ENCODE measurements at regions not wholly inside any gene's neighbourhood (a gene's known extent, or its start where the extent isn't known, plus 50 kb on each side); places are given as distances from the start of the nearest gene placed in this dataset.

DNA sequence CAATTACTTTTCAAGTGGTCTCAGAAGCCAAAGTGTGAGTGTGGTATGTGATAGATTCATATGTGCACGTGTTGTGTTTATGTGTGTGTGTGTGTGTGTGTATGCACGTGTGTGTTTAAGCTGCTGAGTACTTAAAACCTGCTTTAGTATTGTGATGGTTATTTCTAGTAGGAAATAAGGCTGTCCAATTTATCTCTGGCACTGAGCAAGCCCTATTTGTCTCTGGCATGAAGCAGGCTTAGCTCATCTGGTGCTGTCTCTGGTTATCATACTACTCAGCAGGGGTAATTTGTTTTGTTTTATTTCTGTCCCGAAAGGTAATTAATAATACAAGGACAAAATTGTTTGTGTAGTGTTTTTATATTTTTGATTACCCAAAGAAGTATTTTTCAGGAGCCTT is 333.7 kb downstream of the FAT3 start:
- FAIRE-seq (no peak), ATAC-seq (no peak), DNase-seq (ENCODE audit: low read depth in 1 of 2, low spot score in 1 of 2) (no peak)
- POLR2A ChIA-PET: no interaction called here
- Histone ChIP-seq H3K4me1 (no peaks in the 10 kb centered on the region), H3K9me3 (no peaks in the 10 kb centered on the region), H3K4me3 (no peak overlapping the region), H3K4me2 (no peak overlapping the region), H3K27ac (no peak overlapping the region)
- 9% methylated on average over 3 of the region's 3 CpGs for WGBS (ENCODE audit: missing lambda C conversion rate)
- CTCF ChIA-PET: no interaction called here
- TF ChIP-seq HOXB13 (CRISPR knock-in tag; IDR thresholded peaks at IDR 0.05; ENCODE audit: low read depth) (no peak), MYC (IDR thresholded peaks at IDR 0.05; ENCODE audit: borderline replicate concordance, low read length) (no peak), CEBPB (IDR thresholded peaks at IDR 0.05) (no peak), KDM5A (IDR thresholded peaks at IDR 0.05) (no peak), MAZ (IDR thresholded peaks at IDR 0.05; ENCODE audit: borderline replicate concordance, low read depth, low read length) (no peak), NFE2L2 (conservative IDR thresholded peaks at IDR 0.05; ENCODE audit: low read length) (no peak), EP300 (IDR thresholded peaks at IDR 0.05) (no peak), POLR2AphosphoS2 (conservative IDR thresholded peaks at IDR 0.05; ENCODE audit: low read length) (no peak), SMC3 (IDR thresholded peaks at IDR 0.05) (no peak), CBX2 (IDR thresholded peaks at IDR 0.05; ENCODE audit: borderline replicate concordance, low read depth) (no peak), PHF8 (IDR thresholded peaks at IDR 0.05; ENCODE audit: borderline replicate concordance, low read depth) (no peak)
- TF ChIP-seq, protein P1, sequence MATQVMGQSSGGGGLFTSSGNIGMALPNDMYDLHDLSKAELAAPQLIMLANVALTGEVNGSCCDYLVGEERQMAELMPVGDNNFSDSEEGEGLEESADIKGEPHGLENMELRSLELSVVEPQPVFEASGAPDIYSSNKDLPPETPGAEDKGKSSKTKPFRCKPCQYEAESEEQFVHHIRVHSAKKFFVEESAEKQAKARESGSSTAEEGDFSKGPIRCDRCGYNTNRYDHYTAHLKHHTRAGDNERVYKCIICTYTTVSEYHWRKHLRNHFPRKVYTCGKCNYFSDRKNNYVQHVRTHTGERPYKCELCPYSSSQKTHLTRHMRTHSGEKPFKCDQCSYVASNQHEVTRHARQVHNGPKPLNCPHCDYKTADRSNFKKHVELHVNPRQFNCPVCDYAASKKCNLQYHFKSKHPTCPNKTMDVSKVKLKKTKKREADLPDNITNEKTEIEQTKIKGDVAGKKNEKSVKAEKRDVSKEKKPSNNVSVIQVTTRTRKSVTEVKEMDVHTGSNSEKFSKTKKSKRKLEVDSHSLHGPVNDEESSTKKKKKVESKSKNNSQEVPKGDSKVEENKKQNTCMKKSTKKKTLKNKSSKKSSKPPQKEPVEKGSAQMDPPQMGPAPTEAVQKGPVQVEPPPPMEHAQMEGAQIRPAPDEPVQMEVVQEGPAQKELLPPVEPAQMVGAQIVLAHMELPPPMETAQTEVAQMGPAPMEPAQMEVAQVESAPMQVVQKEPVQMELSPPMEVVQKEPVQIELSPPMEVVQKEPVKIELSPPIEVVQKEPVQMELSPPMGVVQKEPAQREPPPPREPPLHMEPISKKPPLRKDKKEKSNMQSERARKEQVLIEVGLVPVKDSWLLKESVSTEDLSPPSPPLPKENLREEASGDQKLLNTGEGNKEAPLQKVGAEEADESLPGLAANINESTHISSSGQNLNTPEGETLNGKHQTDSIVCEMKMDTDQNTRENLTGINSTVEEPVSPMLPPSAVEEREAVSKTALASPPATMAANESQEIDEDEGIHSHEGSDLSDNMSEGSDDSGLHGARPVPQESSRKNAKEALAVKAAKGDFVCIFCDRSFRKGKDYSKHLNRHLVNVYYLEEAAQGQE (IDR thresholded peaks at IDR 0.05): no peak
- TF ChIP-seq, protein P2, sequence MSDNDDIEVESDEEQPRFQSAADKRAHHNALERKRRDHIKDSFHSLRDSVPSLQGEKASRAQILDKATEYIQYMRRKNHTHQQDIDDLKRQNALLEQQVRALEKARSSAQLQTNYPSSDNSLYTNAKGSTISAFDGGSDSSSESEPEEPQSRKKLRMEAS (IDR thresholded peaks at IDR 0.05): no peak

DNA sequence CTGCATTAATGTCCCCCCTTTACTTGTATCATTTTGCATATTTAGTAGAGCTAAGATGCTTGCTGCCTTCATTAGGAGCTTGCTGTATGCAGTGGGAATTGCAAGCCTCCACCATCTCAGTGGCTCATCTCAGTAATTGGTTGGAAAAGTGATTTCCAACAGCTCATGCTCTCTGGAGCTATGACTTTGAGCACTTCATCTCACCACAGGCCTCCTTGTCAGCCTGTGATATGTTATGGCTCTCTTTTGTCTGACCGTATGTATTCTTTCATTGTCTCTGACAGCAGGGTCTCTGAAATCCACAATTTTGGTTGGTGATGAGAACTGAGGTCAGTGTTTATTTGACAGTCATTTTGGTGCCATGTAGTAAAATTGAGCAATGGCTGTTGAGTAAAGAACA is 345.1 kb downstream of the FAT3 start:
- Histone ChIP-seq H3K4me2 (no peak overlapping the region), H3K4me1 (no peaks in the 10 kb centered on the region), H3K4me3 (no peak overlapping the region), H3K27ac (no peak overlapping the region), H3K9me3 (no peaks in the 10 kb centered on the region)
- TF ChIP-seq, protein P3, sequence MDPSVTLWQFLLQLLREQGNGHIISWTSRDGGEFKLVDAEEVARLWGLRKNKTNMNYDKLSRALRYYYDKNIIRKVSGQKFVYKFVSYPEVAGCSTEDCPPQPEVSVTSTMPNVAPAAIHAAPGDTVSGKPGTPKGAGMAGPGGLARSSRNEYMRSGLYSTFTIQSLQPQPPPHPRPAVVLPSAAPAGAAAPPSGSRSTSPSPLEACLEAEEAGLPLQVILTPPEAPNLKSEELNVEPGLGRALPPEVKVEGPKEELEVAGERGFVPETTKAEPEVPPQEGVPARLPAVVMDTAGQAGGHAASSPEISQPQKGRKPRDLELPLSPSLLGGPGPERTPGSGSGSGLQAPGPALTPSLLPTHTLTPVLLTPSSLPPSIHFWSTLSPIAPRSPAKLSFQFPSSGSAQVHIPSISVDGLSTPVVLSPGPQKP (IDR thresholded peaks at IDR 0.05; ENCODE audit: low read depth, low read length): no peak
- TF ChIP-seq, protein P4, sequence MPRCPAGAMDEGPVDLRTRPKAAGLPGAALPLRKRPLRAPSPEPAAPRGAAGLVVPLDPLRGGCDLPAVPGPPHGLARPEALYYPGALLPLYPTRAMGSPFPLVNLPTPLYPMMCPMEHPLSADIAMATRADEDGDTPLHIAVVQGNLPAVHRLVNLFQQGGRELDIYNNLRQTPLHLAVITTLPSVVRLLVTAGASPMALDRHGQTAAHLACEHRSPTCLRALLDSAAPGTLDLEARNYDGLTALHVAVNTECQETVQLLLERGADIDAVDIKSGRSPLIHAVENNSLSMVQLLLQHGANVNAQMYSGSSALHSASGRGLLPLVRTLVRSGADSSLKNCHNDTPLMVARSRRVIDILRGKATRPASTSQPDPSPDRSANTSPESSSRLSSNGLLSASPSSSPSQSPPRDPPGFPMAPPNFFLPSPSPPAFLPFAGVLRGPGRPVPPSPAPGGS (IDR thresholded peaks at IDR 0.05): no peak
- TF ChIP-seq GATA3 (IDR thresholded peaks at IDR 0.05; ENCODE audit: borderline replicate concordance) (no peak), CBX8 (IDR thresholded peaks at IDR 0.05) (no peak), EHMT2 (IDR thresholded peaks at IDR 0.05; ENCODE audit: low read depth) (no peak), NR3C1 (IDR thresholded peaks at IDR 0.05) (no peak), HOXA7 (CRISPR knock-in tag; IDR thresholded peaks at IDR 0.05) (no peak), NPAS2 (CRISPR knock-in tag; IDR thresholded peaks at IDR 0.05; ENCODE audit: borderline replicate concordance) (no peak), HOXB13 (CRISPR knock-in tag; IDR thresholded peaks at IDR 0.05; ENCODE audit: low read depth) (no peak), MYC (IDR thresholded peaks at IDR 0.05; ENCODE audit: borderline replicate concordance, low read length) (no peak), PHF8 (IDR thresholded peaks at IDR 0.05; ENCODE audit: borderline replicate concordance, low read depth) (no peak), POLR2A (IDR thresholded peaks at IDR 0.05; ENCODE audit: low read length) (no peak)
- TF ChIP-seq, protein P5, sequence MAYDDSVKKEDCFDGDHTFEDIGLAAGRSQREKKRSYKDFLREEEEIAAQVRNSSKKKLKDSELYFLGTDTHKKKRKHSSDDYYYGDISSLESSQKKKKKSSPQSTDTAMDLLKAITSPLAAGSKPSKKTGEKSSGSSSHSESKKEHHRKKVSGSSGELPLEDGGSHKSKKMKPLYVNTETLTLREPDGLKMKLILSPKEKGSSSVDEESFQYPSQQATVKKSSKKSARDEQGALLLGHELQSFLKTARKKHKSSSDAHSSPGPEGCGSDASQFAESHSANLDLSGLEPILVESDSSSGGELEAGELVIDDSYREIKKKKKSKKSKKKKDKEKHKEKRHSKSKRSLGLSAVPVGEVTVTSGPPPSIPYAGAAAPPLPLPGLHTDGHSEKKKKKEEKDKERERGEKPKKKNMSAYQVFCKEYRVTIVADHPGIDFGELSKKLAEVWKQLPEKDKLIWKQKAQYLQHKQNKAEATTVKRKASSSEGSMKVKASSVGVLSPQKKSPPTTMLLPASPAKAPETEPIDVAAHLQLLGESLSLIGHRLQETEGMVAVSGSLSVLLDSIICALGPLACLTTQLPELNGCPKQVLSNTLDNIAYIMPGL (CRISPR knock-in tag; IDR thresholded peaks at IDR 0.05; ENCODE audit: borderline replicate concordance): no peak
- TF ChIP-seq, protein P6, sequence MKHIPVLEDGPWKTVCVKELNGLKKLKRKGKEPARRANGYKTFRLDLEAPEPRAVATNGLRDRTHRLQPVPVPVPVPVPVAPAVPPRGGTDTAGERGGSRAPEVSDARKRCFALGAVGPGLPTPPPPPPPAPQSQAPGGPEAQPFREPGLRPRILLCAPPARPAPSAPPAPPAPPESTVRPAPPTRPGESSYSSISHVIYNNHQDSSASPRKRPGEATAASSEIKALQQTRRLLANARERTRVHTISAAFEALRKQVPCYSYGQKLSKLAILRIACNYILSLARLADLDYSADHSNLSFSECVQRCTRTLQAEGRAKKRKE (CRISPR knock-in tag; IDR thresholded peaks at IDR 0.05; ENCODE audit: low read depth): no peak
- TF ChIP-seq, protein P7, sequence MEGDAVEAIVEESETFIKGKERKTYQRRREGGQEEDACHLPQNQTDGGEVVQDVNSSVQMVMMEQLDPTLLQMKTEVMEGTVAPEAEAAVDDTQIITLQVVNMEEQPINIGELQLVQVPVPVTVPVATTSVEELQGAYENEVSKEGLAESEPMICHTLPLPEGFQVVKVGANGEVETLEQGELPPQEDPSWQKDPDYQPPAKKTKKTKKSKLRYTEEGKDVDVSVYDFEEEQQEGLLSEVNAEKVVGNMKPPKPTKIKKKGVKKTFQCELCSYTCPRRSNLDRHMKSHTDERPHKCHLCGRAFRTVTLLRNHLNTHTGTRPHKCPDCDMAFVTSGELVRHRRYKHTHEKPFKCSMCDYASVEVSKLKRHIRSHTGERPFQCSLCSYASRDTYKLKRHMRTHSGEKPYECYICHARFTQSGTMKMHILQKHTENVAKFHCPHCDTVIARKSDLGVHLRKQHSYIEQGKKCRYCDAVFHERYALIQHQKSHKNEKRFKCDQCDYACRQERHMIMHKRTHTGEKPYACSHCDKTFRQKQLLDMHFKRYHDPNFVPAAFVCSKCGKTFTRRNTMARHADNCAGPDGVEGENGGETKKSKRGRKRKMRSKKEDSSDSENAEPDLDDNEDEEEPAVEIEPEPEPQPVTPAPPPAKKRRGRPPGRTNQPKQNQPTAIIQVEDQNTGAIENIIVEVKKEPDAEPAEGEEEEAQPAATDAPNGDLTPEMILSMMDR (IDR thresholded peaks at IDR 0.05): no peak
- ChIA-PET CTCF (no interaction called here), POLR2A (no interaction called here)
- FAIRE-seq: no peak
- 95% methylated on average over 1 of the region's 1 CpG for WGBS (ENCODE audit: missing lambda C conversion rate)
- no peak for ATAC-seq
- DNase-seq (ENCODE audit: low read depth in 1 of 2, low spot score in 1 of 2): no peak
